HG03045 (cell line): ENCODE measurements at regions not wholly inside any gene's neighbourhood (a gene's known extent, or its start where the extent isn't known, plus 50 kb on each side); places are given as distances from the start of the nearest gene placed in this dataset.

Experiments used
- ATAC-seq: cut with Tn5 transposase; IDR thresholded peaks from one replicate; pipeline ENCODE4 v1.9.1; 2021; ENCODE audit warnings: mild to moderate bottlenecking, moderate library complexity; ENCODE audit not compliant: unreplicated experiment

GRCh38 chr9:16153741-16154140 is 600.9 kb downstream of the CCDC171 start:
- no peak for ATAC-seq

- ATAC-seq = no peak
Observed at GRCh38 chr9:16154521-16155078, 601.8 kb downstream of the CCDC171 start.

DNA sequence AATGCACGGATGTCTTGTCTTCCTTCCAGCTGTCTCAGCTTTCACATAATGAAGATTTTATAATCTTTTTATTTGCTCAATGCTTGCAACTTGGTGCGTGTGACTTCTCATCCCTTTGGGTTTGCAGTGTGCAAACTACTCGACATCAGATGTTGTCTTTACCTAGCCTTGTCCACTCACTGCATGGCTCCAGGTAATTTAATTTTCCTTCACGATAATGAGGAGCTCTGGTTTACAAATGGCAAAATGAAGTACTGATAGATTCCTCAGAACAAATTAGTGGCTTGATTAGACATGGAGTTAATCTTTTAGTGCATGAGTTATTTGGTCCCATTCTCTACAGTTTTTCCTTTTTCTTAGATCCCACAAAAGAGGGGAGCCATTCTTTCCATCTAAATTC is 603.0 kb downstream of the CCDC171 start:
- no peak for ATAC-seq

DNA sequence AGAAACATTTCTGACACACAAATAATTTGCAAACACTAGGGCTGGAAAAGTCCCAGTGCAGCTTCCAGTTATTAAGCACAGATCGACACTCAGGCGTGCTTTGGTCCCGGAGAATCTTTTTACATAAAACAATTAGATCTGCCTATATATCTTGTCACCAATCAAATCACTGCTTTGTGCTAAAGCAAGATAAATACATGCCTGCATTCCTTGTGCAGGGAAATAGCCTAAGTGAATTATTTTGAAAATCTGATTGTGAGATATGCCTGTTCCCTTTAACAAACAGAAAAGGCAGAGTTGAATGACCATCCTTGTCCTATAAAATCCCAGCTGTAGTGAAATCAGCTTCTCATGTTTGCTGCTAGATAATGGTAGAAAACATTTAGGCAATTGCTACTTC is 604.4 kb downstream of the CCDC171 start:
- ATAC-seq = no peak

- ATAC-seq = no peak
Observed at GRCh38 chr9:16157651-16158050, 604.8 kb downstream of the CCDC171 start.

- no peak for ATAC-seq
Observed at GRCh38 chr9:16158093-16158492, 605.2 kb downstream of the CCDC171 start.

GRCh38 chr9:16161483-16161882 is 608.6 kb downstream of the CCDC171 start:
- ATAC-seq = no peak

GRCh38 chr9:16170119-16170518 is 617.3 kb downstream of the CCDC171 start:
- ATAC-seq = no peak

GRCh38 chr9:16171911-16172310 is 619.1 kb downstream of the CCDC171 start:
- no peak for ATAC-seq

DNA sequence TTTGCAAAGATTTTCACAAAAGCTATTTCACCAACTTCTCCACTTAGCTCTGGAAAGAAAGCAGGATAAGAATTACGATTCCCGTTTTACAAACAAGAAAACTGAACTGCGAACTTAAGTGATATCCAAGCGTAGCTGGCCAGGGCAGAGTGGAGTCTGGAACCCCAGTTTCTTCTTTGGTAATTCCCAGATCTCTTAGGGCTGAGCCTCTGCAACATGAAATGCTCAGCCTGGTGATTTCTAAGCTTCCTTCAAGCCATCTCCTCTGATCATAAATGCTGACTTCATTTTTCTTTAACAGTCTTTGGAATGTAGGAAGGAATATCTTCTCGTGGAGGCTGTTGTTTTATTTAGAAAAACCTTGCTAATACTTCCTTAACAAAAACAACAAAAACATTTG is 620.0 kb downstream of the CCDC171 start:
- ATAC-seq = no peak

DNA sequence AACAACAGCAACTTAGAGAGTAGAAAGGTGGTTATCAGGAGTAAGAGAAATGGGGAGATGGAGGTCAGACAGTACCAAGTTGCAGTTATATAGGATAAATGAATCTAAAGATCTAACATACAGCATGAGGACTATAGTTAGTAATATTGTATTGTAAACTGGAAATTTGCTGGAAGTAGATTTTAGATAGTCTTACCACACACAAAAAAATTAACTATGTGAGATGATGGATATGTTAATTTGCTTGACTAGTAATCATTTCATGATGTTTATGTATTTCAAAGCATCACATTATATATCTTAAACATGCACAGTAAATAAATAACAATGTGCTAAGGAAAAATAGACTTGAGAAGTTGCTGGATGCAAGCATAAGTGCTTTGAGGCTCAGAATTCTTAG is 622.1 kb downstream of the CCDC171 start:
- no peak for ATAC-seq

- no peak for ATAC-seq
Observed at GRCh38 chr9:16175461-16175860, 622.6 kb downstream of the CCDC171 start.

GRCh38 chr9:16178294-16178693 is 625.5 kb downstream of the CCDC171 start:
- ATAC-seq = no peak

DNA sequence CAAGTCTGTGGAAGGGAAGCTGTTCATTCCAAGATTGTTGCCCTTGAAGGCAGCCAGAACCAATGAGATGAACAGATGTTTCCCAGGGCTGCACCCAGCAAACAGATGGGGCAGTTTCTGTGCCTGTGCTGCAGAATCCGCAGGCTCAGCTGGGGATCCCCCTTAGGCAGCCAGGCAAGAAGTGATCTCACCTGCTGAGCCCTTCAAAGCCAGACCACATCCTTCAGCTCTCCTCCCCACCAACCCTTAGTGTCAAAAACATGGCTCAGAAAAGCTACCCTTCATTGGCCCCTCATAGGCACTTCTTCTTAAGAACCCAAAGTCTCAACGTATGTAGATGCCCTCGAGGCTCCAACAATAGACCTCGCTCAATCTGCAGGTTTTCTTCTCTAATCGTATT is 626.7 kb downstream of the CCDC171 start:
- ATAC-seq = no peak

- no peak for ATAC-seq
Observed at GRCh38 chr9:16180091-16180490, 627.2 kb downstream of the CCDC171 start.

DNA sequence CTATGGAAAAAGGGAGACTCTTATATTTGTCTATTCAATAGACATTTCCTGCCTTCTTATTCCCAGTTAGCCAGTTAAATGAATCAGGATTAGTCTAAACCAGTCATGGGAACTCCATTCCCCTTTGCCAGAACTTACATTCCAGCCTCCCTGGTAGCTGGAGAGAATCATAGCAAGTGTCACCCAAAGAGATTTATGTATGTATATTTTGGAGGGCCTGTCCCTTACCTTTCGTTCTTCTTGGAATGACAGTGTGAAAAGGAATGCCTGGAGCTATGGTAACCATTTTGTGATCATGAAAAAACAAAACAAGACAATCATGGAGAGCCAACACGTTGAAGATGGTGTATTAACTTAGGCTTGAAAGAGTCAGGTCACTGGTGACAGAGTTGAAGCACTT is 627.7 kb downstream of the CCDC171 start:
- ATAC-seq = no peak

DNA sequence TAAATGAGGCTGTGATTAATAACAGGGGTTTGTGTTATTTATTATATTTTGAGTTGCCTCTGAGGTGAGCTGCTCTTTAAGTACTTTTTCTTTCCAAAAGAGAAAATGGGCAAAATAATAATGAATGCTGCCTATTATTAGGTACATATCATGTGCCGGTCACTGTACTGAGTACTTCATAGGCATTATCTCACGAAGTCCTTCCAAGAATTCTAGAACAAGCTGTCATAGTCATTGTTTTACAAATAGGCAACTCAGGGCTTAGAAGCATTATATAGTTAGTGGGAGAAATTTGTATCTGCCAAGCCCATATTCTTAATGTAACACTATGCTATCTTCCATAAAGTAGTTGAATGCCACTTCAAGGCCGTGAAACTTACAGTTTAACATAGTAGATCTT is 628.7 kb downstream of the CCDC171 start:
- no peak for ATAC-seq

GRCh38 chr9:16182784-16183183 is 629.9 kb downstream of the CCDC171 start:
- no peak for ATAC-seq

DNA sequence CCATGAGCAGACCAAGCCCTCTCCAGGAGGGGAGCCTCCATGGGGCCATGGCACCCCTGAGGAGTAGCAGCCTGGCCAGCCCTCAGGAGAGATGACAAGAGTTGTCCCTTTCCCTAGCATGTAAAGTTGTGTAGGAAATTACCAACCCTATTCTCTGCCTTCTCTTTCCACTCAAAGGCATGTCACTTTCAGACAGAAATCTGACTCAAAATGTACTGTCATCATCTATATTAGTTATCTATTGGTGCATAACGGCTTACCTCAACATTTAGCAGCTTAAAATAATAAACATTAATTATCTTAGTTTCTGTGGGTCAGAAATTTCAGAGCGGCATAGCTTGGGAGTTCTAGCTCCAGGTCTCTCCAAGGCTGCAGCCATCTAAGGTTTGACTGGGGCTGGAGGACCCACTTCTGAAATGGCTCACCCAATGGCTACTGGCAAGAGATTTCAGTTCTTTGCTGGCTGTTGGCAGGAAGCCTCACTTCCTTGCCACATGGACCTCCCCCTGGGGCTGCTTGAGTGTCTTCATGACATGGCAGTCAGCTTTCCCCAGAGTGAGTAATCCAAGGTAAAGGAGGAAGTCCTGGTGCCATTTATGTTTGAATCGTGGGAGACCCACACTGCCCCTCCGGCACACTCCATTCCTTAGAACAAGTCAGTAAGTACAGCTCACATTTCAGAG is 632.3 kb downstream of the CCDC171 start:
- ATAC-seq = no peak

DNA sequence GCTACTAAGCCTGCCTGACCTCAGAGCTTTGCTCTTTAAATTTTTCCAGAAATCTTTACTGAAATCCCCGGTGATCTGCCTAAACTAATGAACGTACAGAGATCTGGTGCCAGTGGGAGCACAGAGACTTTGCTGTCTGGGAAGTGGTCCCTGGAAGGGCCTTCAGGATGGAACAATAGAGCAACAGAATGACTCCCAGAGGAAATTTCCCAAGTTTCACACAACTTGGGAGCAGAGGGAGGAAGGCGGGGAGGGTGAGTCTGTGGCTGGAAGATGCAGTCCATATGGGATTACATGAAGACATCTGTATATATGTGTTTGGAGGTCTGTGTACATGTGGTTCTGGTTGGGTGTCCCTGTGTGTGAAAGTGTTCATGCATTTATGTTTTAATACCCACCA is 638.3 kb downstream of the CCDC171 start:
- no peak for ATAC-seq

GRCh38 chr9:16191691-16192402 is 639.0 kb downstream of the CCDC171 start:
- ATAC-seq = no peak

GRCh38 chr9:16192403-16193017 is 639.7 kb downstream of the CCDC171 start:
- ATAC-seq = no peak
